ENCODE measurements at regions not wholly inside any gene's neighbourhood (a gene's known extent, or its start where the extent isn't known, plus 50 kb on each side); places are given as distances from the start of the nearest gene placed in this dataset.

DNA sequence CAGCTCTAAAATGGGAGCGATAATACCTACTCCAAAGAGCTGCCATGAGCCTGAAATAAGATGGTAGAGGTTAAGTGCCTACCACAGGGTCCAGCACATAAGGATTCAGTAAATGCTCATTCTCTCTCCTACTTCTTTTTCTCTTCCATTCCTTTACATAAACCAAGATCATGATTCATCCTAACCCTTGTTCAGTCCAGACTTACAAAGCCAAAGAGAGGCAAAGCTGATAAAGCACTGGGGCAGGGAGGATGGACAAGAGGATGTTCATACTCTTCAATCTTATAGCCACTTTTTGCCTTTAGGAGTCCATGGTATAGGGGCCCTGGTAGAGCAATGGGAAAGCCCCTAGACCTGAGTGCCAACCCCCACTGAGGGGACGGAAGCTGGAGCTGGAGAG lies 75.6 kb upstream of the PKDCC start:
- TF ChIP-seq, protein P1, sequence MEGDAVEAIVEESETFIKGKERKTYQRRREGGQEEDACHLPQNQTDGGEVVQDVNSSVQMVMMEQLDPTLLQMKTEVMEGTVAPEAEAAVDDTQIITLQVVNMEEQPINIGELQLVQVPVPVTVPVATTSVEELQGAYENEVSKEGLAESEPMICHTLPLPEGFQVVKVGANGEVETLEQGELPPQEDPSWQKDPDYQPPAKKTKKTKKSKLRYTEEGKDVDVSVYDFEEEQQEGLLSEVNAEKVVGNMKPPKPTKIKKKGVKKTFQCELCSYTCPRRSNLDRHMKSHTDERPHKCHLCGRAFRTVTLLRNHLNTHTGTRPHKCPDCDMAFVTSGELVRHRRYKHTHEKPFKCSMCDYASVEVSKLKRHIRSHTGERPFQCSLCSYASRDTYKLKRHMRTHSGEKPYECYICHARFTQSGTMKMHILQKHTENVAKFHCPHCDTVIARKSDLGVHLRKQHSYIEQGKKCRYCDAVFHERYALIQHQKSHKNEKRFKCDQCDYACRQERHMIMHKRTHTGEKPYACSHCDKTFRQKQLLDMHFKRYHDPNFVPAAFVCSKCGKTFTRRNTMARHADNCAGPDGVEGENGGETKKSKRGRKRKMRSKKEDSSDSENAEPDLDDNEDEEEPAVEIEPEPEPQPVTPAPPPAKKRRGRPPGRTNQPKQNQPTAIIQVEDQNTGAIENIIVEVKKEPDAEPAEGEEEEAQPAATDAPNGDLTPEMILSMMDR (IDR thresholded peaks at IDR 0.05) = no peak
- TF ChIP-seq POLR2A (IDR thresholded peaks at IDR 0.05) = no peak

GRCh38 chr2:41972819-41973218 lies 75.0 kb upstream of the PKDCC start:
- H3K27ac ChIP-seq = no peak overlapping the region

More for the DNA sequence above, 75.6 kb upstream of the PKDCC start:
- no peak for DNase-seq
- H3K36me3 ChIP-seq = no peaks in the 10 kb centered on the region
- no peak overlapping the region for H3K4me3 ChIP-seq
- intact Hi-C loops (cut with DNase I; ENCODE audit: low total_unique reads) = no loop called here
- peaks cover 0 to 5% of the 10 kb centered on the region in 2 donors for H3K4me1 ChIP-seq
- H3K27me3 ChIP-seq = no peaks in the 10 kb centered on the region
- H3K27ac ChIP-seq = no peak overlapping the region
- H3K9me3 ChIP-seq = no peaks in the 10 kb centered on the region

GRCh38 chr2:41973871-41974270 lies 74.0 kb upstream of the PKDCC start:
- Histone ChIP-seq H3K4me1 (no peaks in the 10 kb centered on the region), H3K27me3 (no peaks in the 10 kb centered on the region), H3K27ac (no peak overlapping the region), H3K4me3 (no peak overlapping the region), H3K9me3 (no peaks in the 10 kb centered on the region), H3K36me3 (no peaks in the 10 kb centered on the region)
- no peak for DNase-seq
- intact Hi-C loops (cut with DNase I; ENCODE audit: low total_unique reads) = no loop called here
- TF ChIP-seq, protein P1 (IDR thresholded peaks at IDR 0.05) = no peak
- no peak for TF ChIP-seq POLR2A (IDR thresholded peaks at IDR 0.05)

More at GRCh38 chr2:41972819-41973218, 75.0 kb upstream of the PKDCC start:
- TF ChIP-seq, protein P1 (IDR thresholded peaks at IDR 0.05) = no peak
- no peak for TF ChIP-seq POLR2A (IDR thresholded peaks at IDR 0.05)
- H3K4me3 ChIP-seq = no peak overlapping the region
- H3K27me3 ChIP-seq = no peaks in the 10 kb centered on the region
- intact Hi-C loops (cut with DNase I; ENCODE audit: low total_unique reads) = no loop called here
- H3K36me3 ChIP-seq = no peaks in the 10 kb centered on the region
- no peak for DNase-seq
- no peaks in the 10 kb centered on the region for H3K9me3 ChIP-seq
- peaks cover 0 to 5% of the 10 kb centered on the region in 2 donors for H3K4me1 ChIP-seq

GRCh38 chr2:41981417-41981816 lies 66.4 kb upstream of the PKDCC start:
- no peak overlapping the region for H3K27ac ChIP-seq
- DNase-seq = no peak
- intact Hi-C loops (cut with DNase I; ENCODE audit: low total_unique reads) = no loop called here
- H3K27me3 ChIP-seq = no peaks in the 10 kb centered on the region
- H3K9me3 ChIP-seq = no peaks in the 10 kb centered on the region
- H3K4me3 ChIP-seq = no peak overlapping the region
- H3K4me1 ChIP-seq = no peaks in the 10 kb centered on the region
- TF ChIP-seq, protein P1 (IDR thresholded peaks at IDR 0.05) = no peak
- TF ChIP-seq POLR2A (IDR thresholded peaks at IDR 0.05) = no peak
- H3K36me3 ChIP-seq = no peaks in the 10 kb centered on the region

DNA sequence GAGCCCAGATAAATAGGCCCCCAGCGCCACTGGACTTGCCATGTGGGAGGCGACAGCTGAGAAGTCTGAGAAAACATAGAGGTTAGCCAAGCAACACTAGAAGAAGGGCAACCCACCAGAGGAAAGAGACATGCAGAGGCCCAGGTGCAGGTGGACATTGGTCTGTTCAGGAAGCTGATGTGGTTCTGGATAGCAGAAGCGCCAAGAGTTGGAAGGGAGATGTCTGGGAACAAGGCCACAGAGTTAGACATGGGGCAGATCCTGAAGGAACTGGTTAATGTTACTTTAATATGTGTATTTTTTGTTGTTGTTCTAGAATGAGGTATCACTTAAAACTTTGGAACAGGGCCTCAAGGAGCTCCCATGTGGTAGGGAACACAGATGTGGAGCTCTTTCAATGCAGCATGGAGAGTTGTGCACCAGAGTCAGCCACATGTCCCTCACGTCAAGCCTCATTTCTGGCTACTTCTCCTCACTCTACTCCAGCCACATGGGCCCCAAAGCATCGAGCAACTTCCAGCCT lies 62.2 kb upstream of the PKDCC start:
- Histone ChIP-seq H3K4me1 (no peaks in the 10 kb centered on the region), H3K9me3 (no peaks in the 10 kb centered on the region), H3K27ac (no peak overlapping the region), H3K4me3 (no peak overlapping the region), H3K27me3 (no peaks in the 10 kb centered on the region), H3K36me3 (no peaks in the 10 kb centered on the region)
- TF ChIP-seq, protein P1 (IDR thresholded peaks at IDR 0.05) = no peak
- TF ChIP-seq POLR2A (IDR thresholded peaks at IDR 0.05) = no peak
- DNase-seq = no peak
- intact Hi-C loops (cut with DNase I; ENCODE audit: low total_unique reads) = no loop called here

Measured in uterus (tissue), 3 donors.